ENCODE measurements at regions not wholly inside any gene's neighbourhood (a gene's known extent, or its start where the extent isn't known, plus 50 kb on each side); places are given as distances from the start of the nearest gene placed in this dataset.

- TF ChIP-seq ZNF416 (tag by site-specific recombination; IDR thresholded peaks at IDR 0.05): no peak
- no peak for TF ChIP-seq CTCF (tag by site-specific recombination; IDR thresholded peaks at IDR 0.05)
- no peak for TF ChIP-seq ZNF544 (tag by site-specific recombination; IDR thresholded peaks at IDR 0.05)
Measured at GRCh38 chr11:126134461-126135155, 71.9 kb upstream of the CDON start.

Data from HEK293 (cell line).